RPMI7951 (cell line): ENCODE measurements at regions not wholly inside any gene's neighbourhood (a gene's known extent, or its start where the extent isn't known, plus 50 kb on each side); places are given as distances from the start of the nearest gene placed in this dataset.
A peak's percentile ranks its signal among the peaks of the same experiment; 100 is the strongest.

ENCODE experiments used
- DNase-seq: peaks from one replicate; pipeline ENCODE4 v3.0.0-alpha.2; 2012; ENCODE audit warnings: low read depth

DNA sequence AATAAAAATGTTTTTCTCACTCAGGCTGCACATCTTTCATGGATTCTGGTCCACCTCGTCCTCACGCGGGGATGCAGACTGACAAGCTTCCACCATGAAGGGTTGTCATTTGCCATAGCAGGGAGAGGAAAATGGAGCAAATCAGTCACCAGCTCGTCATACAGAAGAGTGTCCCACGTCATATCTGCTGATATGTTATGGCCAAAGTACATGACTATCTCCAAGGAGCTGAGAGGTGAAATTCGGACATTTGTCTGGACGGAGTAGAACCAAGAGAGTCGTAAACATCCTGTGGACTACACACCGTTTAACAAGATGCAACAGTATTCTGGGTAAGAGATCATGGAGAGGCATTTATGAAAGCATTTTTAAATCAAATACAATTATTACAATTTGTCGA lies 75.3 kb upstream of the MYOCD start:
- DNase-seq: no peak

DNA sequence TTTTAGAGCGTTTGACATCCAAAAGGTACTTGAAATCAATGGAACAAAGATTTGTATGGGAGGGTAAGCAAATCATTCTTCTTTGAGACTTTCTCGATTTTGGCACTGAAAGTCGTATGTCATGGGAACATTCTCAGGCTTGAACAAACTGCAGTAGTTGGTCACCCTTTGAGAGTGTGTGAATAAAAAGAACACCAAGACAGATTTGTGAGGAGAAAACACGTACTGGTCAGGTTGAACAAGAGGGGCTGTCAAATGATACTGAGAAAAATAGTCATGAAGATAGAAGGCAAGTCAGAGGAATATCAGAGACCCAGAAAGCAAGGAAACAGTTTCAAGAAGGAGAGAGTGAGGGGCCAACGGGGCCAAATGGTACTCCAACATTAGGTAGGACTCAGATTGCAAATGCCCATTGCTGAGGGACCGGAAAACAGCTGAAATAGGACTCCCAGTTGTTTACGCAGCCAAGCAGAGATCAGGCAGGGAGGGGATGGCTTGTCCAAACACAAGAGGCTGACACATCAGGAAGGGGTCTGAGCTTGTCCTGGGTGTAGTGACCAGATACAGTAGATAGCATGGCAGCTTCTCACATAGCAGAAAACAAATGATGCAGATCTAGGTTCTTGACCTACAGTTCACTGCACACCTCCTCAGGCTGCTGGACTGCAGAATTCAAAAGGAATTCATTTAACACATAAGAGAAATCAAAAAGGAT lies 74.5 kb upstream of the MYOCD start:
- DNase-seq: no peak

DNA sequence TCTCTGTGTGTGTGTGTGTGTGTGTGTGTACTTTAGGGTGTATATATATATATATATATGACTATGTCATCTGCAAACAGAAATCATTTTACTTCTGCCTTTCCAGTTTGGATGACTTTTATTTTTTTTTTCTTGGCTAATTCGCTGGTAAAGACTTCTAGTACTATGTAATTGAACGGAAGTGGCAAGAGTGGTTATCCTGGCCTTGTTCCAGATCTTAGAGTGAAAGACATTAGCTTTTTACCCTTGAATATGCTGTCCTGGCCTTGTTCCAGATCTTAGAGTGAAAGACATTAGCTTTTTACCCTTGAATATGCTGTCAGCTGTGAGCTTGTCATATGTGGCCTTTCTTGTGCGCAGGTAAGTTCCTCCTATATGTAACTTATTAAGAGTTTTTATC lies 72.7 kb upstream of the MYOCD start:
- peak; percentile 35 for DNase-seq

DNA sequence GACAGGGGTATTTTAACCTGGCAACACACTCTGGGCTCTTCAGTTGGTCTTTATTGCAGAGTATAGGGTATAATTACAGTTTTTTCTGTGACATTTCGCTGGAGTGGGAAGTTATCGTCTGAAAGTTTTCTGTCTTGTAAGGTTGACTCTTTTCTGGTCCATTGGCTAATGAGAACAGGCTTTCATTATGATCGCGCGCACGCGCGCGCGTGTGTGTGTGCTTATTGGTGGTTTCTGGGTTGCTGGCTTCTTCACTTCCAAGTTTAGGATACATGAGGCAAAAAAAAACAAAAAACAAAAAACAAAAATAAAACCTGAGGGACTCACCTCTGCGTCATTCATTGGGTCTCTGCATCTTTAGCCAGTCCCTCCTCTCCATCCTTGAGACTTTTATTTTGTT lies 68.7 kb upstream of the MYOCD start:
- no peak for DNase-seq

DNA sequence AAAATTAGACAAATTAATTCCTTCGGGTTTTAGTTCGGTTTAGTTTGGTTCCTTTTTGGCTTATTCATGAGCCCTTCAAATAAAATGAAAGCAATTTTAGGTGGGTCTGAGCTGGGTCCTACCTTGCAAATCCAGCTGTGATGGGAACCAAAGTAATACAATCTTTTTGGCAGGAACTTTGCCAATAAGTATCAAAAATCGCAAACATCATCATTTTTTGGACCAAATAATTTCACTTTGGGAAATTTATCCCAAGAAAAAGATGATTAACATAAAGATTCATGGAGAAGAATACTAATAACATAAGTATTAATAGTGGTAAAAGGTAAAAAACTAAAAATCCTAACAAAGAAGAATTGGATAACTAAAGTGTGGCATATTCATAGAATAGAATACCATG lies 67.8 kb upstream of the MYOCD start:
- DNase-seq: no peak

DNA sequence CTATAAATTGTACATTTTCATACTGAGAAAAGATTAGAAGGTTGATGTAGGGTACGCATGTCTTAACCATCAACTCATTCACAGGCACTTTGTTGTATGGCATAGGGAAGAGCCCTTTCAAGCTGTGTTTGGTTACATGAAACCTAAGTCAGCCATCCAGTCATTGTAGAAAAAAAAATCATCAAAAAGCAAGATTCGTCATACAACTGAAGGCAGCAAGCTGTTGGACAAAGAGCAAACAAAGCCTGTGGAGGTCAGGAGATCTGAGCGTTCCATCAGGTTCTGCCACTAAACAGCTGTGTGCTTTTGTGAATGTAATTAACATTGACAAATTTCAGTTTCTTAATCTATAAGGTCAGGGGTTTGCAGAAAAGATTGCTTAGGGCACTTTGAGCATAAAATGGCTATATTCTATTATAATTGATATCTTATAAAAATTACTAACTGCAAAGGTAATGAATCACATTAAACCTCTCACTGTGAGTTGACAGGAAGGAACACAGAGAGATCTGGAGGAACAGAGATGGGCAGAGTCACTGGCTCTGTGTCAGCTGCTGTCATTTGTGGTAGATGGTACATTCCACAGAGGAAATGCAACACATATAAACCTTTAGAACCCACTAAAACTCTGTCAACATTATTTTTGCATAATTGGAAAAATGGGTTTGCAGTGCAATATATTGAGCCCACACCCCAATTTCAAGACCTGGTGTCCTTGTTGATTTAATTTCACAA lies 66.3 kb upstream of the MYOCD start:
- DNase-seq: no peak

DNA sequence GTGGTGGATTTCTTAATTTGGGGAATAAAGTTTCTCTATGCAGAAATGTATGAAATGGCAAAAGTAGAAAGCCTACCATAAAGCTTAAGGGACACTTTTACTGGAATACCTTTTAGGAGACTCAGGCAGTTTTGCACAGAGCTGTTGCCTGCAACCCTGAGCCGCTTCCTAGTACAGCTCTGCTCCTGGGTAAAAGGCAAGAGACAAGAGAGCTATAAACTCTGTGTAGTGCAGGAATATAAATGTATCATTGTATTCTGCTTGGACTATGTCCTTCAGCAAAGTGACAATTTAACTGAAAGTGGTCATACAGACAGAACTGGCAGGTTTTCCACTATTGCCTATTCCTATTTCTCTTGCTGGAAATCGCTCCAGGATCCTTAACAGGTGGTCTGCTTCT lies 65.3 kb upstream of the MYOCD start:
- no peak for DNase-seq

DNA sequence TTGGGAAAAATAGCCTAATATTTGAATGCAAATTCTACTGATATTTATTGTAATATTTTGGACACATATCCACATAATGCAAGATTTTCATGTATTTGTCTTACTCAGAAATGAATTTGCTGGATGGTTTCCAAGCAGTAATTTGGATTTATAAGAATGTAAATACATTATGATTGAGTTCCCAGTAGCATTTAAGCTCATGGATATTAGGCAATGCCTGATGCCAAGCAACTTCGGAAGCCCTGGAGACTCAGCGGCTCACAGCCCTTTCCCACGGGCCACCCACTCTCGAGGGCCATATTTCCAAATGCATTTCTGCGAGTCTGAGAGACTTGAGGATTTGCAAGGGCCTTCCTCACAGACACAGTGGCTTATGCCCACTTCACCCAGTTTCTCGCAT lies 62.1 kb upstream of the MYOCD start:
- no peak for DNase-seq

DNA sequence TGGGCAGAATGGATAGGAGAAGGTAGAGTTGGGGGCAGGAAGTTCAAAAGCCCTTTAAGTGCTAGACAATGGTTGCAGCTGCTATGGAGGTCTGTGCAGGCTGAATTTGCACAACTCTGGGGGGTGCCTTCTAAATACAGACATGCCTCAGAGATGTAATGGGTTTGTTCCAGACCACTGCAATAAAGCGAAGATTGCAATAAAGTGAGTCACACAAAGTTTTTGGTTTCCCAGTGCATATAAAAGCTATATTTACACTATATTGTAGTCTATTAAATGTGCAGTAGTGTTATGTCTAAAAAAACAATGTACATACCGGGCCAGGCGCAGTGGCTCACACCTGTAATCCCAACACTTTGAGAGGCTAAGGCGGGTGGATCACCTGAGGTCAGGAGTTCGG lies 60.5 kb upstream of the MYOCD start:
- peak; percentile 45 for DNase-seq

DNA sequence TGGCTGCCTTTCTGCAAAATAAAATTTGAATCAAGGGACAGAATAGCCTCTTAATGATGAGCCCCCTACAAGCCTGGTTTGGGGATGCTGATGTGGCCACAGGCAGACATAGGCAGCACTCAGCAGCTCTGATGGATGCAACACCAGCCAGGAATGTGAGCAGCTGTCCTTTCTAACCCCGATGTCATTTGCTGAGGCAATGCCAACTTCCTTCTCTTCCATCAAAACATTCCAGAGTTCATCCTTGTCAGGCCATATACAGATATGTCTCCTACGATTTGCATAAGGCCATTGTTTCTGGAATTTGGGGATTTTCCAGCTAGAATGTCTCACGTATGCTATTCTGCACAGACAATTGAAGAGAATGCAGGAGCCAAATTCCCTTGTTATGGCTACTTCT lies 52.1 kb upstream of the MYOCD start:
- DNase-seq: peak; percentile 76
